ENCODE measurements at regions not wholly inside any gene's neighbourhood (a gene's known extent, or its start where the extent isn't known, plus 50 kb on each side); places are given as distances from the start of the nearest gene placed in this dataset.
A peak's percentile ranks its signal among the peaks of the same experiment; 100 is the strongest.

DNA sequence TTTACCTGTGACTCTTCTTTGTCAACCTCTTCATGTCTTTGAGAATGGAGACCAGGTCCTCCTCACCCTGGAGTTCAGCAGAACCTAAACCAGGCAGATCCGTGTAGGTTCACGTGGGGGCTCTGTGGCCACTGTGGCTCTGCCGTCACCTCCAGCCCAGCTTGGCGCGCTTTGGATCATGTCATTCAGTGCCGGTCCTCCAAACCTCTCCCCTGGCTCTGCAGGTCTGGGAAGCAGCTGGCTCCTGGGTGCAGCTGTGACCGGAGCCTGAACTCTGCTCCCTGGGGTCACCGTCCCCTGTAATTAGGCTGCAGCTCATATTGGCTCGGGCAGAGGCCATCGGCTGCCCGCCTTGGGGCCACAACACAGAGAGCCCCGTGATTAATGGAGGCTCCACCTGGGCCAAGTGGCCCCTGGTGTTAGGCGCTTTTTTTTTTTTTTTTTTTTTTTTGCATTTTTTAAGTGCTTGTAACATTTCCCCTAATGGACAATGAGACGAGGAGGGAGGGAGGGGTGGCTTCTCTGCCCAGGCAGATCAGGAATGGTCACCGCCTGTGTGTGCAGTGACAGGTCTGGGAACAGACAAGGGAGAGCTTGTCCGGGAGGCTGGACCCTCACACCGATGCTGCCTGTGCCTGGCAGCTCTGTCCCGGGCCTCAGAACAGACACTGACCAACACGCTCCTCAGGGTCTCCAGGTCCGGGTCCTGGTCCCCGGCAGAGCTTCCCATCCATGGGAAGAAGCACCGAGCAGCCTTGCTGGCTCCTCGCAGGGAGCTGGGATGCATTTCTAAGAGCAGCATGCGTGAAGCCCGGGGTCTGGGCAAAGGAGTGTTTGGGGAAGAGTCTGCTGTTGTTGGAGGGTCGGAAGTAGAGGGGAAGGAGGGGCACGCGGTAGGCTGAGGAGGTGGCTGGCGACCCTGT, 247.9 kb downstream of the SEC14L1 start:
- H3K36me3 ChIP-seq (ENCODE audit: low read depth): peaks cover 29% of the 10 kb centered on the region
- DNase-seq (ENCODE audit: low spot score) (no peak), ATAC-seq (ENCODE audit: low read depth) (no peak)
- H3K27me3 ChIP-seq (ENCODE audit: insufficient read depth, poor library complexity, severe bottlenecking): no peaks in the 10 kb centered on the region
- H3K4me3 ChIP-seq (ENCODE audit: severe bottlenecking): no peak overlapping the region
- H3K27ac ChIP-seq (ENCODE audit: poor library complexity, severe bottlenecking): no peak overlapping the region
- peaks cover 11% of the 10 kb centered on the region for H3K4me1 ChIP-seq (ENCODE audit: insufficient read depth, poor library complexity, severe bottlenecking)
- TF ChIP-seq, protein P1, sequence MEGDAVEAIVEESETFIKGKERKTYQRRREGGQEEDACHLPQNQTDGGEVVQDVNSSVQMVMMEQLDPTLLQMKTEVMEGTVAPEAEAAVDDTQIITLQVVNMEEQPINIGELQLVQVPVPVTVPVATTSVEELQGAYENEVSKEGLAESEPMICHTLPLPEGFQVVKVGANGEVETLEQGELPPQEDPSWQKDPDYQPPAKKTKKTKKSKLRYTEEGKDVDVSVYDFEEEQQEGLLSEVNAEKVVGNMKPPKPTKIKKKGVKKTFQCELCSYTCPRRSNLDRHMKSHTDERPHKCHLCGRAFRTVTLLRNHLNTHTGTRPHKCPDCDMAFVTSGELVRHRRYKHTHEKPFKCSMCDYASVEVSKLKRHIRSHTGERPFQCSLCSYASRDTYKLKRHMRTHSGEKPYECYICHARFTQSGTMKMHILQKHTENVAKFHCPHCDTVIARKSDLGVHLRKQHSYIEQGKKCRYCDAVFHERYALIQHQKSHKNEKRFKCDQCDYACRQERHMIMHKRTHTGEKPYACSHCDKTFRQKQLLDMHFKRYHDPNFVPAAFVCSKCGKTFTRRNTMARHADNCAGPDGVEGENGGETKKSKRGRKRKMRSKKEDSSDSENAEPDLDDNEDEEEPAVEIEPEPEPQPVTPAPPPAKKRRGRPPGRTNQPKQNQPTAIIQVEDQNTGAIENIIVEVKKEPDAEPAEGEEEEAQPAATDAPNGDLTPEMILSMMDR (IDR thresholded peaks at IDR 0.05; ENCODE audit: poor library complexity, severe bottlenecking): no peak
- H3K9me3 ChIP-seq (ENCODE audit: severe bottlenecking): no peaks in the 10 kb centered on the region

DNA sequence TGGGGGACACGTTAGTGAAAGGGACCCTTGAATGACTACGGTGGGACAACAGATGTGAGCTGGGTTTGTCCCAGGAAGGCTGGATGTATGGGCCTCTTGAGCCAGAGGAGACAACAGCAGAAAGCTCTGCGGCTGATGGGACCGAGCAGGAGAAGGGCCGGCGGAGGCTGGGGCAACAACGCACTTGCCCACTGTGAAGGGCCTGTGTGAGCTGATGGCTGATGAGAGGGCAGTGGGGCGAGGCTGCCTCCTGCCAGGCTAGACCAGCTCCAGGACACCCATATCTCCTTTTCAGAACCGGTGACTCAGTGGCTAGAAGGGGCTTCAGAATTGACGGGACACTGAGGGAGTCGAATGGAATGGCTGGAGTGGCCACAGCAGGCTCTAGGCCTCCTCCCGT, 250.1 kb downstream of the SEC14L1 start:
- no peaks in the 10 kb centered on the region for H3K27me3 ChIP-seq (ENCODE audit: insufficient read depth, poor library complexity, severe bottlenecking)
- H3K27ac ChIP-seq (ENCODE audit: poor library complexity, severe bottlenecking): no peak overlapping the region
- peaks cover 20% of the 10 kb centered on the region; the same call in 1 of the 2 replicates for H3K36me3 ChIP-seq (ENCODE audit: low read depth)
- H3K4me3 ChIP-seq (ENCODE audit: severe bottlenecking): no peak overlapping the region
- TF ChIP-seq, protein P1 (IDR thresholded peaks at IDR 0.05; ENCODE audit: poor library complexity, severe bottlenecking): no peak
- H3K4me1 ChIP-seq (ENCODE audit: insufficient read depth, poor library complexity, severe bottlenecking): peaks cover 7% of the 10 kb centered on the region
- ATAC-seq (ENCODE audit: low read depth): no peak
- no peaks in the 10 kb centered on the region for H3K9me3 ChIP-seq (ENCODE audit: severe bottlenecking)
- no peak for DNase-seq (ENCODE audit: low spot score)

DNA sequence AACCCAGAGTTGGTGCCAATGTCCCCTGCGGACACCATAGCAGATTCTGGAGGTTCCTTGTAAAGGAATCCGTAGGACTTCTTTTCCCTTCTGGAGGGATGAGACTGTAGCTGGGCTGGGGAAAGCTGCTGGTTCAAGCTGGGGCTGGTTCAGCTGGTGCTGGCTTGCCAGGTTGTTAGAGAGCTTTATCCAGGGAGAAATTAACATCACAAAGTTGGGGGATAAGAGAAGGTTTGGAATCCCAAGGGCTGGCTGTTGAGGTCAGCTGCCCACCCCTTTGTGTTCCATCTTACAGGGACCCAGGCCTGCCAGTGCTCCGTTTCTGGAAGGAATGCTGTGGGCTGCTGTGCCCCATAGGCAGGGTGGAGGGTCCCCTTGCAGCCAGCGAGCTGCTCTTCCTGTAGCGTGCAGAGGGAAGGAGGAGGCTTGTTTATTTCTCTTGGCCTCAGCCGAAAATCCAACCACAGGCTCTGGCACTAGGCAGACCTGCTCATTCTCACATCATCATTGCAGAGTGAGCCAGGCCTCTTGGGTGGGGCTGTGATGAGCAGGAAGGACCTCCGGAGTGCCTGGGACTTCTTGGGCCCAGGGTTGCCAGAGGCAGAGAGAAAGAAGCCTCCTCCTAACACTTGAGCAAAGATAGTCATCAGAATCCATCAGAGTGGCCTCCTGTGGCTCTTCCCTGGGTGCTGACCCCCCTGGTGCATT, 251.1 kb downstream of the SEC14L1 start:
- TF ChIP-seq, protein P1 (IDR thresholded peaks at IDR 0.05; ENCODE audit: poor library complexity, severe bottlenecking): no peak
- H3K36me3 ChIP-seq (ENCODE audit: low read depth): peaks cover 18% of the 10 kb centered on the region; the same call in 1 of the 2 replicates
- H3K4me3 ChIP-seq (ENCODE audit: severe bottlenecking): no peak overlapping the region
- no peaks in the 10 kb centered on the region for H3K9me3 ChIP-seq (ENCODE audit: severe bottlenecking)
- H3K27ac ChIP-seq (ENCODE audit: poor library complexity, severe bottlenecking): peak overlapping the region; percentile 16
- DNase-seq (ENCODE audit: low spot score): no peak
- no peaks in the 10 kb centered on the region for H3K27me3 ChIP-seq (ENCODE audit: insufficient read depth, poor library complexity, severe bottlenecking)
- peak; percentile 48 for ATAC-seq (ENCODE audit: low read depth)
- peaks cover 7% of the 10 kb centered on the region for H3K4me1 ChIP-seq (ENCODE audit: insufficient read depth, poor library complexity, severe bottlenecking)

DNA sequence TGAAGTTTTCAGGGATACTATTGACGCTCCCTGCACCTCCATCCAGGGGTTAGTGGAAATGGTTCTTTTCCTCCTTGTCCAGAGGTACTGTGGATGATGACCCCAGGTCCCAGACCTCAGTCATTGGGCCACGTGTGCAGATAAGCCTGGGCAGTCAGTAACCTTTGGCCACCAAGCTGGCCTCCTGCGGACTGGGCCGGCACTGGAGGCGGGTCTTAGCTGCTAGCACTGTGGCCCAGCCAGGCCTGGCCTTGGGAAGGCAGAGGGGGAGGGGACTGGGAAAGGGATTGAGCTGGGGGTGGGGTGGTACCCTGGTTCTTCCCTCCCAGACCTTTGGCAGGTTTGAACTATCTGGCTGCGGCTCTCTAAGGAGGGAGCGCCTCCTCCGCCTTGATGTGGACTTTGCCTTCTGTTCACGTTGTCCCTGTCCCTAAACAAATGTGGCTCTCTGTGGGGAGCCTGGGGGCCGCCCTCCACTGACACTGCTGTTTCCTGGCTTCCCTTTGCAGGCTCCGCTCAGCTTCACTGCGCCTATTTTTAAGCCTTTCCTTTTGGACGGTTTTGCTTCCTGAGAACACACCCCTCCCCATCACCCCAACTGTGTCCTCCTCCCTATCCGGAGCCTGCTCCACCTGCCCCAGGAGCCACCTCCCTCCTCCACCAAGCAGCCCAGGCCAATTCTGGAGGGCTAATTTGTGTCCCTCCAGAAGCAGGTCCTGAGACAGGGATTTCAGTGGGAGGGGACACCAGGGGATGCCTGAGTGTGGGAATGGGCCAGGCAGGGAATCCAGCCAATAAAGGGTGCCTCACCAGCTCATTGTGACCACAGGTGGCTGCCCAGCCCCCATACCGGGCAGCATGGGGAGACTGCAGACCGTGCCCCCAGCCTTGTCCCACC, 251.9 kb downstream of the SEC14L1 start:
- TF ChIP-seq, protein P1 (IDR thresholded peaks at IDR 0.05; ENCODE audit: poor library complexity, severe bottlenecking): no peak
- Histone ChIP-seq H3K27ac (ENCODE audit: poor library complexity, severe bottlenecking) (peak overlapping the region; percentile 16), H3K36me3 (ENCODE audit: low read depth) (peaks cover 18% of the 10 kb centered on the region; the same call in 1 of the 2 replicates), H3K27me3 (ENCODE audit: insufficient read depth, poor library complexity, severe bottlenecking) (no peaks in the 10 kb centered on the region), H3K9me3 (ENCODE audit: severe bottlenecking) (no peaks in the 10 kb centered on the region), H3K4me1 (ENCODE audit: insufficient read depth, poor library complexity, severe bottlenecking) (peaks cover 7% of the 10 kb centered on the region), H3K4me3 (ENCODE audit: severe bottlenecking) (no peak overlapping the region)
- ATAC-seq (ENCODE audit: low read depth): no peak
- no peak for DNase-seq (ENCODE audit: low spot score)

Data from RWPE2 (cell line).